IPS DF 4.7 (cell line): ENCODE measurements at regions not wholly inside any gene's neighbourhood (a gene's known extent, or its start where the extent isn't known, plus 50 kb on each side); places are given as distances from the start of the nearest gene placed in this dataset.

Experiments used
- DNase-seq: peaks from one replicate; pipeline ENCODE4 v3.0.0-alpha.2; 2013; ENCODE audit warnings: low spot score; ENCODE audit errors: extremely low read depth

DNA sequence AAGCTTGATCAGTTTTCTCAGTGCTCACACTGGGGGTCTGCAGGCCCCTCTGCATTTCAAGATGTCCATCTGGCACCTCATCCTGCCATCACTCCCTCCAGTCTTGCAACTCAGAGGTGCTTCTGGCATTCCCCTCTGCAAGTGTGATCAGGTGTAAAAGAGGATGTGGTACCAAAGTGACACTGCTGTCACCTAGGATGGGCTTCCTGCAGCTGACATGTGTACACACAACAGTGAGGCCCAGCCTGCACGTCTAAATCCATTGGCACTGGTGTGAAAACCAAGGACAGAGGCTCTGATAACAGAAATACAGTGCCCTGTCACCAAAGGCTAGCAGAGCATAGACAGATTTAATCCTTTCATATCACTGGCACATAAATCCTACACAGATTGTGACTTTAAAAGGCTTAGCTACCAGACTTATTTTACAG lies 162.5 kb upstream of the CELF2 start:
- DNase-seq, result no peak

GRCh38 chr10:10860455-10860976 lies 157.2 kb upstream of the CELF2 start:
- no peak for DNase-seq

DNA sequence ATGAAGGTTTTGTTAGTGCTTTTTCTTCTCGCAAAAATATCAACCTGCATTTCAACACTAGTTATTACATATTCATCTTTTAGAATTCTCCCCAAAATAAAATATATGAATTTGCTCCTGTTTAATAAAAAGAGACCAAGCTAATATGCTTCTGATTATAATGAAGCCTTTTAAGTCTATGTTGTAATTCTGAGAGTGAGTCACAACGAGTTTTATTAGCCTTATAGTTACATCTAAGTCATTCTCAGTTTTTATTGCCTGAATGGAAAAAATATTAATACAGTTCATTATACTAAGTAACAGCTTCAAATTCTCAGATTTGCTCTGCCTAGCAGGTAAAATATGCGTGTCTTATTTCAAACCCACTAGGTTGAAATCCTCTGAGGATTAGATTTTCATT lies 152.4 kb upstream of the CELF2 start:
- no peak for DNase-seq

DNA sequence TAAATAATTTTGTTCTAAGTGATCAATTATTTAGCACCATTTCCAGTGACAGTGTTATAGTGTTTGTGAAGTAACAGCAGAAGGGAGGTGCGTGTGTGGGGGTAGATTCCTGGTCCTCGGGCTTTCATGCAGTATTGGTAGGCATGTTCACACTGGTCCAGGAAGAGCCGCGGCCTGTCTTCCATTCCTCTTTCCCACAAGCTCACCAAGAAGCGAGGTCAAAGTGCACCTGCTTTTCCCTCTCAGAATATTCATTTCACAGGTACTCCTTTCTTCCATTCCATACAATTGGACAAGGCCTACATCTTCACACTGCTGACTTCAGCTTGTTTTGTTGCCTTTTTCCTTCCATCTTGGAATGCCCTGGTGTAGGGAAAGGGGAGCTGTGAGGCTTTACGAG lies 151.8 kb upstream of the CELF2 start:
- no peak for DNase-seq

- DNase-seq, result no peak
Observed at GRCh38 chr10:10869592-10869991, 148.1 kb upstream of the CELF2 start.

- DNase-seq, result no peak
Observed at GRCh38 chr10:10870523-10871241, 147.0 kb upstream of the CELF2 start.

GRCh38 chr10:10871352-10871751 lies 146.3 kb upstream of the CELF2 start:
- DNase-seq, result no peak

GRCh38 chr10:10872035-10872673 lies 145.5 kb upstream of the CELF2 start:
- peak; percentile 11 for DNase-seq

DNA sequence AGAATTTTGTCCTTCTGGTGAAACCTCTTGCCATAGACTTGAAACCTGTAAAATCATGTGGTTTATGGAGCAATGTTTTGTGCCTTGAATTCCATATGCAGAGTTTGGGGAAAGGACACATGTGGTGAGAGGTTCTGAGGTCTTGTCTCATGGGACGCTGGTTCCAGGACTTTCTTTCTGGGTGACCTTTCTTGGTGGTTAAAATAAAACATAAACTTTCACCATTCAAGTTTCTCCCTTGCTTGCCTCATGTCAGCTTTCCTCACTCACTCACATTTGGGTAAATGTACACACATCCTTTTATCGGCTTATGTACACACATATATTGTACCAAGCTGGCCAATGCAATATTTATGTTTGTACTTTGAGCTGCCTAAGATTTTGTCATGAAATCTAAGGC lies 144.9 kb upstream of the CELF2 start:
- no peak for DNase-seq

GRCh38 chr10:10873289-10873688 lies 144.4 kb upstream of the CELF2 start:
- DNase-seq, result no peak

- DNase-seq, result no peak
Observed at GRCh38 chr10:10873915-10874314, 143.8 kb upstream of the CELF2 start.

DNA sequence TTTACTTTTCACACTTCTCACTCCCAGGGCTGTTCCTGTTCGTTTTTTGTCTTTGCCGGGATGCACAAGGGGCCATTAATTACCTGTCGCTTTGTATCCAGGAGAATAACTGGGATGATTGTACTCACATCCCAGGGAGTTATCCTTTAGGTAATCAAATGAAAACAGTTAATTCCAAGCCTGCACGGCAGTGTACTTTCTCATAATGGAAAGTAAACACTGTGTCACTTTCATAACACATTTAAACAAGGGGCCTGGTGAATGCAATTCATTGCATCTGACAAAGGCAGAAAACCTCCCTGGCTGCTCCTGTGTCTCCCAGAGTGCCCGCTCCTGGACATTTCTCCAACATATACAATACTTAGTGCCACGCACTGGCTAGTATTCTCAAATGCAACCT lies 138.7 kb upstream of the CELF2 start:
- no peak for DNase-seq

GRCh38 chr10:10881117-10881813 lies 136.4 kb upstream of the CELF2 start:
- no peak for DNase-seq

DNA sequence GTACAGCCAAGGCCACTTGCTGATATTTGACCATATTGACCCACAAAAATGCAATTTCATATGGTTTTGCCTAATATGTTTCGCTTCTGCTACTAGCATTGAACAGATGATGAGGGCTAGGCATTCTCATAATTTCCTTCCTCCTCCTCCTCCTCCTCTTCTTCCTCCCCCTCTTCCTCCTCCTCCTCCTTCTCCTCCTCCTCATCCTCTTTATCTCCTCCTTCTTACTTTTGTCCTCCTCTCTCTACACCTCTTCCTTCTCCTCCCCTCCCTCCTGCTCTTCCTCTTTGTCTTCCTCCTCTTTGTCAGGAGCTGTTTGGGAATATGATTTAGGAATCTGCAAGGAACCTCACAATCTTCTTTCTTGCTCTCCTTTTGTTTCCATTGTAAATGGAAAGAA lies 133.9 kb upstream of the CELF2 start:
- no peak for DNase-seq

GRCh38 chr10:10886861-10887531 lies 130.7 kb upstream of the CELF2 start:
- DNase-seq, result no peak

GRCh38 chr10:10891124-10892082 lies 126.3 kb upstream of the CELF2 start:
- DNase-seq, result no peak

DNA sequence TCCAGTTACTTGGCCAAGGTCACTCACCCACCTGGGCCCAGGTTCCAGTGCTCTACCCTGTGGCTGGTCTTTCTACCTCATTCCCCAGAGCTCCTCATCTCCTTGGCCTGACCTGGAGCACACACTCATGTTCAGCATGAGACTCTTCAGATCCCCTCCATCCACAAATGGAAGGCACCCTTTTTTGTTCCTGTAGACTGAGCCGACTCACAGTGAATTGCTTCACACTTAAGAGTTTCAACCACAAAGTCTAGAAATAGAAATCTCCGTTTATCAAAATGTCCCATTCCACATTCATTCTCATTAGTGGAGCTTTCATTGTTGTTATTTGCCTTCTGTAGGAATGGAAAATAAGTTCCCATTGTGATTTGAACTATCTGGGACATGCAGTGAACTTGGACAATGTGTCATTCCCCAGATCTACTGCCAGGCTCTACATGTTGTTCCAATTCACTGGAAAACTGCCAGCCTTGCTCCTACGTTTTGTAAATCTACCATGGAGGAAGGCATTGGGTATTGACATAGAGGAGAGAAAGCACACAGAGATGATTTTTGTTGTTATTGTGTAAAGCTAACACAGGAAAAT lies 125.3 kb upstream of the CELF2 start:
- no peak for DNase-seq

- DNase-seq, result no peak
Observed at GRCh38 chr10:10897400-10897799, 120.3 kb upstream of the CELF2 start.

- no peak for DNase-seq
Observed at GRCh38 chr10:10901906-10902305, 115.8 kb upstream of the CELF2 start.

DNA sequence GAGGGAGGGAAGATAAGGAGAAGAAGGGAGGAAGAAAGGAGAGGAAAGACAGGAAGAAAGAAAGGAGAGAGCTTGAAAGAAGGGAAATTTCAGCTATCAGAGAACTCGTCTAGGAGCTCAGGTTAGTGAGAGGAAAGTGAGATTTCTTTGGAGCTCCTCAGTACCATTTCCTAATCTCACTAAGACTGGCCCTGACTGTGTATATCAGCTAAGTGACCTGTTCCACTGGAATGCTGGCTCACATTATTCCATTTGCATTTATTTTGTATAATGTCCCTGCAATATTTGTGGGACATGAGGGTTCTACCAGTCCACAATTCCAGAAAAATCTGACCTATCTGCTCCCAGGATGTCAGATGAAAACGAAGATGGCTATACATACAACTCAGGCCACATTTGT lies 114.7 kb upstream of the CELF2 start:
- DNase-seq, result no peak
